Omental fat pad (tissue), 3 donors: ENCODE measurements at regions not wholly inside any gene's neighbourhood (a gene's known extent, or its start where the extent isn't known, plus 50 kb on each side); places are given as distances from the start of the nearest gene placed in this dataset.

Source experiments
- ATAC-seq: fragments of 150-250 bp; one replicate; pipeline ENCODE4 v1.9.1; 2016; ENCODE audit warnings: mild to moderate bottlenecking, moderate library complexity; ENCODE audit not compliant: low FRiP score
- DNase-seq: peaks from one replicate; pipeline ENCODE4 v3.0.0-alpha.2; 2019; ENCODE audit warnings: low spot score
- CTCF ChIP-seq, 3 donors: fragments of 450-650 bp; IDR thresholded peaks; one replicate each; pipeline ENCODE4 v1.5.1; 2016 to 2017; ENCODE audit warnings: antibody characterized with exemption in 3 of 3, mild to moderate bottlenecking in 3 of 3, moderate library complexity in 2 of 3

- TF ChIP-seq CTCF (IDR thresholded peaks at IDR 0.05): no peak
- no peak for DNase-seq
- no peak for ATAC-seq
These were observed 129.4 kb upstream of the DST start for GRCh38 chr6:56771929-56772607.

- DNase-seq (no peak), ATAC-seq (no peak)
- TF ChIP-seq CTCF (IDR thresholded peaks at IDR 0.05): no peak
These were observed 128.5 kb upstream of the DST start for GRCh38 chr6:56771189-56771588.

DNA sequence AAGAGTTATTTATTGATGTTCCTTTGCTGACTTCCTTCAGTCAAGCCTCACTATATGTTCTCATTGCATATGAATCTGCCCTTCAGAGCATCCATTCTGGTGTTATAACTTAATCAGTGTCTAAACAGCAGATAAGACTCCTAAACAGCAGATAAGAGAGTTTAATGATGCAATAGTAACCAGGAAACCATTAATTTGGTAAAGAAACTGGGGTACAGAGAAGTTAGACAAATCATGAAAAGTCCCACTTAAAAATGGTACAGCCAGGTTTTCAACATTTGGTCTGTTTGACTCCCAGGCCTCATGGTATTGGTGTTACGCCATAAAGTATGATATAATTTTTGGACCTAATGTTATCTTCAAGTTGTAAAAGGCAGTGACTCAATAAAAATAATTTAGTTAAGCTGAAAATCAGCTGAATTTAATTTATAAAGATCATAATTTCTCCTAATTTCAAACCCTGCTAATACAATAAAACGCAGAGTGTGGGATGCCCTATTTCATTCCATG is 127.4 kb upstream of the DST start:
- DNase-seq: no peak
- no peak for ATAC-seq
- TF ChIP-seq CTCF (IDR thresholded peaks at IDR 0.05): no peak

- TF ChIP-seq CTCF (IDR thresholded peaks at IDR 0.05): no peak
- ATAC-seq (no peak), DNase-seq (no peak)
These were observed 125.3 kb upstream of the DST start for GRCh38 chr6:56767892-56768531.

GRCh38 chr6:56767435-56767834 is 124.7 kb upstream of the DST start:
- ATAC-seq (no peak), DNase-seq (no peak)
- no peak for TF ChIP-seq CTCF (IDR thresholded peaks at IDR 0.05)

DNA sequence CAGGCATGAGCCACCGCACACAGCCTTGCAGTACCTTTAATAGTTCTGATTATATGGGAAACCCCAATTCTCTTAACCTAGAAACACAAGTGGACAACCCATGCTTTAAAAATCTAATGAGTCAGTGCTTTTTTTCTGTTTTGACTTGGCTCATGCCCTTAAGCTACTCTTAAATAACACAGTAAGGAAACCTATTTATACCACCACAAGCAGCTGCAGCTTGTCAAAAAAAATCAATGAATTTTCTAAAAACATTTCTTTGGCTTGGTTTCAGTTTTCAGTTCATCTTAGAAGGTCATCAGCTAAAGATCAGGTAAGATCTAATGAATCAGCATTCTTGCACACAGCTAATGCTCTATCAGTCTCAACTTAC is 124.1 kb upstream of the DST start:
- TF ChIP-seq CTCF (IDR thresholded peaks at IDR 0.05): no peak
- DNase-seq (no peak), ATAC-seq (no peak)
